Upper lobe of left lung (tissue), 4 donors: ENCODE measurements at regions not wholly inside any gene's neighbourhood (a gene's known extent, or its start where the extent isn't known, plus 50 kb on each side); places are given as distances from the start of the nearest gene placed in this dataset.

Source experiments
- CTCF ChIP-seq, 6 experiments: fragments of 450-650 bp in 4 of 6; fragments of 200-600 bp in 2 of 6; sonication (generic) in 2 of 6; IDR thresholded peaks; one replicate each; pipeline ENCODE4 v1.5.1; 2016 to 2019; ENCODE audit warnings: antibody characterized with exemption in 6 of 6
- POLR2A ChIP-seq, 4 donors: fragments of 450-650 bp; IDR thresholded peaks; one replicate each; pipeline ENCODE4 v1.5.1; 2016 to 2017; ENCODE audit warnings: antibody characterized with exemption in 4 of 4, mild to moderate bottlenecking in 2 of 4
- POLR2AphosphoS5 ChIP-seq, 2 donors: sonication (generic); formaldehyde crosslinking; IDR thresholded peaks; one replicate each; pipeline ENCODE4 v1.5.1; 2017; ENCODE audit warnings: antibody characterized with exemption in 2 of 2

- no peak for TF ChIP-seq CTCF (IDR thresholded peaks at IDR 0.05)
- no peak for TF ChIP-seq POLR2A (IDR thresholded peaks at IDR 0.05)
- no peak for TF ChIP-seq POLR2AphosphoS5 (IDR thresholded peaks at IDR 0.05)
Measured at GRCh38 chr5:74534397-74535129, 106.0 kb downstream of the ENC1 start.
